OCI-LY7 (cell line): ENCODE measurements at regions not wholly inside any gene's neighbourhood (a gene's known extent, or its start where the extent isn't known, plus 50 kb on each side); places are given as distances from the start of the nearest gene placed in this dataset.

Experiments used
- BruUV-seq: library from RNA; stranded (reverse); fragments of 400-500 nt; replicated peaks from 2 replicates; lab custom pipeline; 2021; lab: Mats Ljungman, UMichigan
- CTCF ChIA-PET: fragments of 300-600 bp; sonication (Branson Sonifier 250); formaldehyde crosslinking; loops from one replicate; lab custom pipeline; 2022; ENCODE audit warnings: antibody characterized with exemption; ENCODE audit not compliant: unreplicated experiment; lab: Charles Lee
- POLR2A ChIA-PET: fragments of 300-600 bp; sonication (Branson Sonifier 250); formaldehyde crosslinking; loops from one replicate; lab custom pipeline; 2022; ENCODE audit warnings: antibody characterized with exemption; lab: Charles Lee
- DNase-seq: peaks from one replicate; pipeline ENCODE4 v3.0.0-alpha.2; 2015; ENCODE audit warnings: low spot score
- H2AFZ ChIP-seq: fragments of 200-600 bp; sonication (generic), shearing (Covaris generic); 2 replicates; pipeline ENCODE4 v1.6.1; 2014; ENCODE audit warnings: mild to moderate bottlenecking, antibody characterized with exemption, low read length, moderate library complexity
- H3K27ac ChIP-seq: fragments of 200-600 bp; sonication (generic); 2 replicates; pipeline ENCODE4 v1.5.1; 2014; ENCODE audit warnings: mixed run types, low read depth, mild to moderate bottlenecking, moderate library complexity, low read length, inconsistent platforms; ENCODE audit not compliant: poor library complexity, severe bottlenecking
- H3K36me3 ChIP-seq: fragments of 200-600 bp; sonication (generic); 2 replicates; pipeline ENCODE4 v1.6.1; 2014; ENCODE audit warnings: mild to moderate bottlenecking, antibody characterized with exemption, low read length, moderate library complexity, mixed read lengths; ENCODE audit not compliant: insufficient read depth
- H3K4me1 ChIP-seq: fragments of 200-600 bp; sonication (generic); 2 replicates; pipeline ENCODE4 v1.5.1; 2014; ENCODE audit warnings: mild to moderate bottlenecking, low read length; ENCODE audit not compliant: insufficient read depth, poor library complexity, severe bottlenecking
- H3K4me2 ChIP-seq: fragments of 200-600 bp; sonication (generic); 2 replicates; pipeline ENCODE4 v1.6.1; 2014; ENCODE audit warnings: mild to moderate bottlenecking, low read length
- H3K4me3 ChIP-seq: fragments of 200-600 bp; sonication (generic); 2 replicates; pipeline ENCODE4 v1.5.1; 2014; ENCODE audit warnings: mild to moderate bottlenecking, low read depth, low read length; ENCODE audit not compliant: poor library complexity, severe bottlenecking
- H3K79me2 ChIP-seq: fragments of 200-600 bp; sonication (generic); 2 replicates; pipeline ENCODE4 v1.6.1; 2016; ENCODE audit warnings: low read depth, mild to moderate bottlenecking, low read length, moderate library complexity, mixed read lengths; ENCODE audit not compliant: insufficient read depth
- H3K9me2 ChIP-seq: fragments of 200-600 bp; sonication (generic); 2 replicates; pipeline ENCODE4 v1.6.1; 2016; ENCODE audit warnings: mild to moderate bottlenecking, low read length, mixed read lengths; ENCODE audit not compliant: insufficient read depth
- H3K9me3 ChIP-seq: fragments of 200-600 bp; sonication (generic); 2 replicates; pipeline ENCODE4 v1.6.1; 2014; ENCODE audit warnings: mild to moderate bottlenecking, mixed run types, low read length, mixed read lengths
- H4K20me1 ChIP-seq: fragments of 200-600 bp; sonication (generic); 2 replicates; pipeline ENCODE4 v1.6.1; 2014; ENCODE audit warnings: mild to moderate bottlenecking, antibody characterized with exemption, low read length, moderate library complexity, mixed read lengths; ENCODE audit not compliant: insufficient read depth
- EZH2phosphoT487 ChIP-seq: fragments of 200-600 bp; sonication (generic); IDR thresholded peaks from 2 replicates; pipeline ENCODE4 v1.6.1; 2018; ENCODE audit warnings: low read depth, borderline replicate concordance, mild to moderate bottlenecking, mixed run types, antibody characterized with exemption, low read length, moderate library complexity, mixed read lengths
- intact Hi-C: fragments of 100-400 bp; cut with micrococcal nuclease; formaldehyde crosslinking; loops from one replicate; pipeline ENCODE4 v1.10.0; 2022; ENCODE audit not compliant: unreplicated experiment
- TF ChIP-seq, protein P1 (sequence below): fragments of 200-600 bp; sonication (generic); conservative IDR thresholded peaks from 2 replicates; pipeline ENCODE4 v1.5.1; 2014; ENCODE audit warnings: mild to moderate bottlenecking, antibody characterized with exemption, low read length, moderate library complexity, mixed read lengths

- intact Hi-C loops = no loop called here
- Histone ChIP-seq H3K9me2 (no peaks in the 10 kb centered on the region), H3K4me1 (no peaks in the 10 kb centered on the region), H4K20me1 (no peaks in the 10 kb centered on the region), H3K27ac (no peak overlapping the region), H3K9me3 (no peaks in the 10 kb centered on the region), H3K36me3 (no peaks in the 10 kb centered on the region), H2AFZ (no peak overlapping the region), H3K4me2 (no peak overlapping the region), H3K4me3 (no peak overlapping the region), H3K79me2 (no peaks in the 10 kb centered on the region)
- BruUV-seq = no TSS peak
- no peak for DNase-seq
- CTCF ChIA-PET = no interaction called here
- POLR2A ChIA-PET = interaction anchor here (0.5 kb wide), 1 partner anchor 857 kb away, joined by 3 read pairs; no protein-coding TSS in a partner anchor
- TF ChIP-seq, protein P1, sequence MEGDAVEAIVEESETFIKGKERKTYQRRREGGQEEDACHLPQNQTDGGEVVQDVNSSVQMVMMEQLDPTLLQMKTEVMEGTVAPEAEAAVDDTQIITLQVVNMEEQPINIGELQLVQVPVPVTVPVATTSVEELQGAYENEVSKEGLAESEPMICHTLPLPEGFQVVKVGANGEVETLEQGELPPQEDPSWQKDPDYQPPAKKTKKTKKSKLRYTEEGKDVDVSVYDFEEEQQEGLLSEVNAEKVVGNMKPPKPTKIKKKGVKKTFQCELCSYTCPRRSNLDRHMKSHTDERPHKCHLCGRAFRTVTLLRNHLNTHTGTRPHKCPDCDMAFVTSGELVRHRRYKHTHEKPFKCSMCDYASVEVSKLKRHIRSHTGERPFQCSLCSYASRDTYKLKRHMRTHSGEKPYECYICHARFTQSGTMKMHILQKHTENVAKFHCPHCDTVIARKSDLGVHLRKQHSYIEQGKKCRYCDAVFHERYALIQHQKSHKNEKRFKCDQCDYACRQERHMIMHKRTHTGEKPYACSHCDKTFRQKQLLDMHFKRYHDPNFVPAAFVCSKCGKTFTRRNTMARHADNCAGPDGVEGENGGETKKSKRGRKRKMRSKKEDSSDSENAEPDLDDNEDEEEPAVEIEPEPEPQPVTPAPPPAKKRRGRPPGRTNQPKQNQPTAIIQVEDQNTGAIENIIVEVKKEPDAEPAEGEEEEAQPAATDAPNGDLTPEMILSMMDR = no peak
- TF ChIP-seq EZH2phosphoT487 = no peak
Measured at GRCh38 chr12:28807535-28807934, 341.5 kb upstream of the FAR2 start.

GRCh38 chr12:28811457-28811856, 337.6 kb upstream of the FAR2 start:
- no peaks in the 10 kb centered on the region for H3K36me3 ChIP-seq
- TF ChIP-seq, protein P1 = no peak
- TF ChIP-seq EZH2phosphoT487 = no peak
- DNase-seq = no peak
- H3K4me1 ChIP-seq = no peaks in the 10 kb centered on the region
- no peaks in the 10 kb centered on the region for H3K9me3 ChIP-seq
- H3K27ac ChIP-seq = no peak overlapping the region
- ChIA-PET CTCF (no interaction called here), POLR2A (no interaction called here)
- H3K4me2 ChIP-seq = no peak overlapping the region
- no peaks in the 10 kb centered on the region for H3K9me2 ChIP-seq
- BruUV-seq = no TSS peak
- H3K79me2 ChIP-seq = no peaks in the 10 kb centered on the region
- intact Hi-C loops = no loop called here
- H2AFZ ChIP-seq = no peak overlapping the region
- no peaks in the 10 kb centered on the region for H4K20me1 ChIP-seq
- H3K4me3 ChIP-seq = no peak overlapping the region

DNA sequence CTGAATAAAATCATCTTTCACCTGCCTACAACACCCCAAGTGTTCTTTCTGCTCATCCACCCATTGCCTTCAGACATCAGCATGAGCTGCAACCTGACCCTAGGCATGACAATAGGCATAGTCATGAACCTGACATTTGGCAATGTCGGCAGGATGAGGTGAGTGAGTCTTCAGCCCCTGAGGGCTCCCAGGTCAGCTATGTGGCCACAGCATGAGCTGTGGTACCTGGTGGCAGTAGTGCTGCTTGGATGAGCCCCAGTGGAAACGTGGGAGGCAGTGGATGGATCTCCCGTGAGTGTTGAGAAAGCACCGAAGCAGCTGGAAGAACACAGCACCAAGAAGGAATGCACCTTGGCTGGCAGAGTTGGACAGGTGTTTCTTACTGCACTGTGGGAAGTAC, 334.8 kb upstream of the FAR2 start:
- POLR2A ChIA-PET = interaction anchor here (0.7 kb wide), 1 partner anchor 1264 kb away, joined by 3 read pairs; no protein-coding TSS in a partner anchor
- CTCF ChIA-PET = no interaction called here

More for the DNA sequence above, 334.8 kb upstream of the FAR2 start:
- Histone ChIP-seq H2AFZ (no peak overlapping the region), H3K79me2 (no peaks in the 10 kb centered on the region), H3K36me3 (no peaks in the 10 kb centered on the region), H3K9me3 (no peaks in the 10 kb centered on the region), H3K27ac (no peak overlapping the region), H4K20me1 (no peaks in the 10 kb centered on the region), H3K9me2 (no peaks in the 10 kb centered on the region), H3K4me1 (no peaks in the 10 kb centered on the region), H3K4me3 (no peak overlapping the region), H3K4me2 (no peak overlapping the region)
- TF ChIP-seq, protein P1 = no peak
- TF ChIP-seq EZH2phosphoT487 = no peak
- intact Hi-C loops = no loop called here
- BruUV-seq = no TSS peak
- no peak for DNase-seq
